ENCODE measurements at regions not wholly inside any gene's neighbourhood (a gene's known extent, or its start where the extent isn't known, plus 50 kb on each side); places are given as distances from the start of the nearest gene placed in this dataset.

DNA sequence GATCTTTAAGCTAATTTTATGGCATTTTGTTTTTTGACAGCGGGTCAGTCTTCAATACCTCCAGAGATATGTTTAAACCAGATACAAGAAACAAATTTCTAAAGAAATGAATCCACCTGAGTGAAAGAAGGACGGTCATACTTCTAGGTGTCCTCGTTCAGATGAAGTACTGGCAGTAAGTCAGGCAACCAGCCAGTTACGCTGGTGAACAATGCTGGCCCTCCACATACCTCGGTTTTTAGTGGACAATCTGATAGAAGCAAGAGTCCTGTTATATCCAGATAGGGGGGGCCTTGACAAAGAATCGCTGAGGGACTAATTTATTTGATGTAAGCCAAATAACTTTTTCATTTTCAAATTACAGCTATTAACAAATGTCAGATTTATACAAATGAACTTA, 266.4 kb upstream of the KLF14 start:
- TF ChIP-seq, protein P1, sequence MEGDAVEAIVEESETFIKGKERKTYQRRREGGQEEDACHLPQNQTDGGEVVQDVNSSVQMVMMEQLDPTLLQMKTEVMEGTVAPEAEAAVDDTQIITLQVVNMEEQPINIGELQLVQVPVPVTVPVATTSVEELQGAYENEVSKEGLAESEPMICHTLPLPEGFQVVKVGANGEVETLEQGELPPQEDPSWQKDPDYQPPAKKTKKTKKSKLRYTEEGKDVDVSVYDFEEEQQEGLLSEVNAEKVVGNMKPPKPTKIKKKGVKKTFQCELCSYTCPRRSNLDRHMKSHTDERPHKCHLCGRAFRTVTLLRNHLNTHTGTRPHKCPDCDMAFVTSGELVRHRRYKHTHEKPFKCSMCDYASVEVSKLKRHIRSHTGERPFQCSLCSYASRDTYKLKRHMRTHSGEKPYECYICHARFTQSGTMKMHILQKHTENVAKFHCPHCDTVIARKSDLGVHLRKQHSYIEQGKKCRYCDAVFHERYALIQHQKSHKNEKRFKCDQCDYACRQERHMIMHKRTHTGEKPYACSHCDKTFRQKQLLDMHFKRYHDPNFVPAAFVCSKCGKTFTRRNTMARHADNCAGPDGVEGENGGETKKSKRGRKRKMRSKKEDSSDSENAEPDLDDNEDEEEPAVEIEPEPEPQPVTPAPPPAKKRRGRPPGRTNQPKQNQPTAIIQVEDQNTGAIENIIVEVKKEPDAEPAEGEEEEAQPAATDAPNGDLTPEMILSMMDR (IDR thresholded peaks at IDR 0.05; ENCODE audit: extremely low read depth in 1 of 2, insufficient read depth in 1 of 2, low read depth in 1 of 2, low read length in 2 of 2): no peak
- TF ChIP-seq POLR2A (IDR thresholded peaks at IDR 0.05; ENCODE audit: low read depth, low read length) (no peak), EZH2 (IDR thresholded peaks at IDR 0.05; ENCODE audit: borderline replicate concordance, low read depth, low read length, severe bottlenecking) (no peak), JUN (IDR thresholded peaks at IDR 0.05; ENCODE audit: borderline replicate concordance, insufficient read depth, insufficient read length, low read depth) (no peak), POLR2AphosphoS5 (IDR thresholded peaks at IDR 0.05; ENCODE audit: insufficient read depth, low read depth, low read length) (no peak), FOS (IDR thresholded peaks at IDR 0.05; ENCODE audit: borderline replicate concordance, insufficient read depth, low read length) (no peak), GATA2 (IDR thresholded peaks at IDR 0.05; ENCODE audit: insufficient read depth, insufficient read length, low read depth, low read length) (no peak), MYC (IDR thresholded peaks at IDR 0.05; ENCODE audit: low read depth, low read length) (no peak)
- TF ChIP-seq, protein P2, sequence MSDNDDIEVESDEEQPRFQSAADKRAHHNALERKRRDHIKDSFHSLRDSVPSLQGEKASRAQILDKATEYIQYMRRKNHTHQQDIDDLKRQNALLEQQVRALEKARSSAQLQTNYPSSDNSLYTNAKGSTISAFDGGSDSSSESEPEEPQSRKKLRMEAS (IDR thresholded peaks at IDR 0.05; ENCODE audit: insufficient read depth, insufficient read length): no peak
